ENCODE measurements at regions not wholly inside any gene's neighbourhood (a gene's known extent, or its start where the extent isn't known, plus 50 kb on each side); places are given as distances from the start of the nearest gene placed in this dataset.

DNA sequence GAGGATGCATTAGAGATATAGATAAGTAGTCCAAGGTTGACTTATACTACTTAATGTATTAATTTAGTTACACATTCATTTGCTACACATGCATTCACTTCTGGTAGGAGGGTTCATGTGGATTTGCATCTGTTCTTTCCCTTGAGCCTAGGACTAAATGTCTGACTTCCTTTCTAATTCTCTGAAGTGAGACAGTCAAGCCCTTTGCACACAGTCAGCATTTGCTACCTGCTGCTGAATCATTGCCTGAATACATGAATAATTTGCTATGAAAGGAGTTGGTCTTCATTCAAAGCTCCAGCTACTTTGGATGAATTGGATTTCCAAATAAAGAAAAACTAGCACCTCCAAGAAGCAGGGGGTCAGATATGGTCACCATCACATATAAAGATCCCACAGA lies 154.8 kb upstream of the DAB1 start:
- no peak for TF ChIP-seq POLR2A (IDR thresholded peaks at IDR 0.05)
- TF ChIP-seq, protein P1, sequence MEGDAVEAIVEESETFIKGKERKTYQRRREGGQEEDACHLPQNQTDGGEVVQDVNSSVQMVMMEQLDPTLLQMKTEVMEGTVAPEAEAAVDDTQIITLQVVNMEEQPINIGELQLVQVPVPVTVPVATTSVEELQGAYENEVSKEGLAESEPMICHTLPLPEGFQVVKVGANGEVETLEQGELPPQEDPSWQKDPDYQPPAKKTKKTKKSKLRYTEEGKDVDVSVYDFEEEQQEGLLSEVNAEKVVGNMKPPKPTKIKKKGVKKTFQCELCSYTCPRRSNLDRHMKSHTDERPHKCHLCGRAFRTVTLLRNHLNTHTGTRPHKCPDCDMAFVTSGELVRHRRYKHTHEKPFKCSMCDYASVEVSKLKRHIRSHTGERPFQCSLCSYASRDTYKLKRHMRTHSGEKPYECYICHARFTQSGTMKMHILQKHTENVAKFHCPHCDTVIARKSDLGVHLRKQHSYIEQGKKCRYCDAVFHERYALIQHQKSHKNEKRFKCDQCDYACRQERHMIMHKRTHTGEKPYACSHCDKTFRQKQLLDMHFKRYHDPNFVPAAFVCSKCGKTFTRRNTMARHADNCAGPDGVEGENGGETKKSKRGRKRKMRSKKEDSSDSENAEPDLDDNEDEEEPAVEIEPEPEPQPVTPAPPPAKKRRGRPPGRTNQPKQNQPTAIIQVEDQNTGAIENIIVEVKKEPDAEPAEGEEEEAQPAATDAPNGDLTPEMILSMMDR (IDR thresholded peaks at IDR 0.05): no peak
